A549 (cell line): ENCODE measurements at regions not wholly inside any gene's neighbourhood (a gene's known extent, or its start where the extent isn't known, plus 50 kb on each side); places are given as distances from the start of the nearest gene placed in this dataset.

Source experiments
- ATAC-seq, 2 experiments: fragments of 200-7000 bp in 1 of 2; fragments of >200 bp in 1 of 2; cut with Nextera tagmentation in 1 of 2; cut with Tn5 transposase in 1 of 2; 3 replicates each; pipeline versions ENCODE4 v1.8.0 to v1.9.1; 2018 to 2020; ENCODE audit warnings: mild to moderate bottlenecking in 1 of 2, moderate library complexity in 1 of 2
- CTCF ChIA-PET: fragments of 300-600 bp; sonication (Branson Sonifier 250); formaldehyde crosslinking; extraction: SDS; loops from one replicate; lab custom pipeline; 2021; ENCODE audit warnings: antibody characterized with exemption, inconsistent platforms; lab: Yijun Ruan, JAX
- POLR2A ChIA-PET: fragments of 350-600 bp; formaldehyde crosslinking; extraction: SDS; loops from one replicate; lab custom pipeline; 2021; ENCODE audit warnings: antibody characterized with exemption, inconsistent platforms; lab: Yijun Ruan, JAX
- DNase-seq, 2 experiments: peaks; one replicate each; pipeline versions ENCODE4 v3.0.0 to v3.0.0-alpha.2; 2011 to 2016; ENCODE audit warnings: low read depth in 1 of 2, low spot score in 1 of 2
- FAIRE-seq: peaks from 2 replicates; lab custom pipeline; 2011; peaks lifted over from hg19 to GRCh38; lab: Jason Lieb, UNC
- H3K27ac ChIP-seq, 2 experiments: fragments of >200 bp; sonication (Bioruptor Twin); formaldehyde crosslinking; 3 replicates each; pipeline ENCODE4 v1.5.1; 2016 to 2017
- H3K4me1 ChIP-seq: fragments of >200 bp; sonication (Bioruptor Twin); formaldehyde crosslinking; 3 replicates; pipeline ENCODE4 v1.6.1; 2016
- H3K4me2 ChIP-seq: fragments of >200 bp; sonication (Bioruptor Twin); formaldehyde crosslinking; 3 replicates; pipeline ENCODE4 v1.6.1; 2016
- H3K4me3 ChIP-seq: fragments of >200 bp; sonication (Bioruptor Twin); formaldehyde crosslinking; 3 replicates; pipeline ENCODE4 v1.5.1; 2016
- H3K9me3 ChIP-seq: fragments of >200 bp; sonication (Bioruptor Twin); formaldehyde crosslinking; 3 replicates; pipeline ENCODE4 v1.6.1; 2016
- BHLHE40 ChIP-seq: IDR thresholded peaks from 2 replicates; pipeline ENCODE4 v1.6.1; 2012; ENCODE audit warnings: low read depth, low read length, inconsistent platforms
- CBX8 ChIP-seq: fragments of 200-600 bp; sonication (generic); IDR thresholded peaks from 2 replicates; pipeline ENCODE4 v1.6.1; 2016
- EHF ChIP-seq: fragments of 250-450 bp; sonication (Bioruptor Pico); IDR thresholded peaks from 2 replicates; pipeline ENCODE4 v1.5.0; 2020; ENCODE audit warnings: mild to moderate bottlenecking
- EHMT2 ChIP-seq: fragments of 200-600 bp; sonication (generic); IDR thresholded peaks from 2 replicates; pipeline ENCODE4 v1.6.1; 2016; ENCODE audit warnings: antibody characterized with exemption, low read depth, mild to moderate bottlenecking, moderate library complexity
- HEYL ChIP-seq: fragments of 250-450 bp; sonication (Bioruptor Pico); IDR thresholded peaks from 2 replicates; pipeline ENCODE4 v1.8.0; 2021; ENCODE audit warnings: mild to moderate bottlenecking, moderate library complexity
- HOXA7 ChIP-seq: fragments of 250-450 bp; sonication (Bioruptor Pico); IDR thresholded peaks from 2 replicates; pipeline ENCODE4 v1.5.0; 2020; ENCODE audit warnings: mild to moderate bottlenecking, moderate library complexity
- HOXB13 ChIP-seq: fragments of 250-450 bp; sonication (Bioruptor Pico); IDR thresholded peaks from 2 replicates; pipeline ENCODE4 v1.5.0; 2020; ENCODE audit warnings: low read depth, mild to moderate bottlenecking, moderate library complexity
- KDM5A ChIP-seq: fragments of 200-600 bp; sonication (generic); IDR thresholded peaks from 2 replicates; pipeline ENCODE4 v1.6.1; 2016; ENCODE audit warnings: antibody characterized with exemption, mild to moderate bottlenecking
- NPAS2 ChIP-seq: fragments of 250-450 bp; sonication (Bioruptor Pico); IDR thresholded peaks from 2 replicates; pipeline ENCODE4 v1.8.0; 2022; ENCODE audit warnings: mild to moderate bottlenecking, moderate library complexity, borderline replicate concordance
- NR3C1 ChIP-seq: fragments of >200 bp; sonication (Bioruptor Twin); formaldehyde crosslinking; IDR thresholded peaks from 3 replicates; pipeline ENCODE4 v1.6.1; 2017
- POLR2A ChIP-seq: IDR thresholded peaks from 2 replicates; pipeline ENCODE4 v1.6.1; 2012; ENCODE audit warnings: mild to moderate bottlenecking, low read length
- RCOR1 ChIP-seq: fragments of 150-350 bp; IDR thresholded peaks from 2 replicates; pipeline ENCODE4 v1.6.1; 2014; ENCODE audit warnings: antibody characterized with exemption, low read length, low read depth
- SMC3 ChIP-seq: fragments of >200 bp; sonication (Bioruptor Twin); formaldehyde crosslinking; IDR thresholded peaks from 3 replicates; pipeline ENCODE4 v1.6.1; 2018; ENCODE audit warnings: inconsistent platforms
- ZC3H11A ChIP-seq: fragments of 450-650 bp; IDR thresholded peaks from 2 replicates; pipeline ENCODE4 v1.6.1; 2014; ENCODE audit warnings: antibody characterized with exemption, mild to moderate bottlenecking
- ZNF302 ChIP-seq: fragments of 250-450 bp; sonication (Bioruptor Pico); IDR thresholded peaks from 2 replicates; pipeline ENCODE4 v1.9.0; 2021; ENCODE audit warnings: inconsistent platforms, mild to moderate bottlenecking, moderate library complexity
- WGBS: methylation state at CpG from one replicate; pipeline ENCODE4 v1.1.6; 2017; ENCODE audit errors: missing lambda C conversion rate; 5-methylcytosine and 5-hydroxymethylcytosine counted together
- TF ChIP-seq, protein P1 (sequence below): fragments of 250-450 bp; sonication (Bioruptor Pico); IDR thresholded peaks from 2 replicates; pipeline ENCODE4 v1.5.0; 2020; ENCODE audit warnings: low read depth, mild to moderate bottlenecking, moderate library complexity
- TF ChIP-seq, protein P2 (sequence below): fragments of 250-450 bp; sonication (Bioruptor Pico); IDR thresholded peaks from 2 replicates; pipeline ENCODE4 v1.5.0; 2021; ENCODE audit warnings: mild to moderate bottlenecking, moderate library complexity, borderline replicate concordance
- TF ChIP-seq, protein P3 (sequence below): fragments of 450-650 bp; IDR thresholded peaks from 2 replicates; pipeline ENCODE4 v1.6.1; 2014; ENCODE audit warnings: antibody characterized with exemption
- TF ChIP-seq, protein P4 (sequence below): fragments of >200 bp; sonication (Bioruptor Twin); formaldehyde crosslinking; IDR thresholded peaks from 3 replicates; pipeline ENCODE4 v1.5.1; 2016

DNA sequence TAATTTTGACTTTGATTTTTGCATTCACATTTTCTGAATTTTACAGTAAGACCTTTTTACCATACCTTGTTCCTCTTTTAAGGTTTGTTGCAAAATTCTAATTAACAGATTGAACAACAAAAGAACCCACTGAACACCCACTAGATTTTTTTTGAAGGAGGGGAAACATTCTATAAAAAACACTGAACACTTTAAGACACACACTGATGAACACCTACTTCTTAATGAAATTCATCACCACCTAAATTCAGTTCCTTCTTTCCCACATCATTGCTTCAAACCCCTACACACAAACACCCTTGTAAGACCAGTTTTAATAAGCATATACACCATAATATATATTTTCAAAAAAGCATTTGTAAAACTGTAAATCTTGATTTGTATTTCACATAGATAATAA is 559.0 kb upstream of the MEF2C start:
- no peak overlapping the region for H3K27ac ChIP-seq
- H3K4me2 ChIP-seq = no peak overlapping the region
- FAIRE-seq (no peak), ATAC-seq (no peak), DNase-seq (no peak)
- H3K9me3 ChIP-seq = no peaks in the 10 kb centered on the region
- ChIA-PET CTCF (no interaction called here), POLR2A (no interaction called here)
- H3K4me3 ChIP-seq = no peak overlapping the region
- no peaks in the 10 kb centered on the region for H3K4me1 ChIP-seq
- TF ChIP-seq, protein P1, sequence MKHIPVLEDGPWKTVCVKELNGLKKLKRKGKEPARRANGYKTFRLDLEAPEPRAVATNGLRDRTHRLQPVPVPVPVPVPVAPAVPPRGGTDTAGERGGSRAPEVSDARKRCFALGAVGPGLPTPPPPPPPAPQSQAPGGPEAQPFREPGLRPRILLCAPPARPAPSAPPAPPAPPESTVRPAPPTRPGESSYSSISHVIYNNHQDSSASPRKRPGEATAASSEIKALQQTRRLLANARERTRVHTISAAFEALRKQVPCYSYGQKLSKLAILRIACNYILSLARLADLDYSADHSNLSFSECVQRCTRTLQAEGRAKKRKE (CRISPR knock-in tag) = no peak
- TF ChIP-seq, protein P2, sequence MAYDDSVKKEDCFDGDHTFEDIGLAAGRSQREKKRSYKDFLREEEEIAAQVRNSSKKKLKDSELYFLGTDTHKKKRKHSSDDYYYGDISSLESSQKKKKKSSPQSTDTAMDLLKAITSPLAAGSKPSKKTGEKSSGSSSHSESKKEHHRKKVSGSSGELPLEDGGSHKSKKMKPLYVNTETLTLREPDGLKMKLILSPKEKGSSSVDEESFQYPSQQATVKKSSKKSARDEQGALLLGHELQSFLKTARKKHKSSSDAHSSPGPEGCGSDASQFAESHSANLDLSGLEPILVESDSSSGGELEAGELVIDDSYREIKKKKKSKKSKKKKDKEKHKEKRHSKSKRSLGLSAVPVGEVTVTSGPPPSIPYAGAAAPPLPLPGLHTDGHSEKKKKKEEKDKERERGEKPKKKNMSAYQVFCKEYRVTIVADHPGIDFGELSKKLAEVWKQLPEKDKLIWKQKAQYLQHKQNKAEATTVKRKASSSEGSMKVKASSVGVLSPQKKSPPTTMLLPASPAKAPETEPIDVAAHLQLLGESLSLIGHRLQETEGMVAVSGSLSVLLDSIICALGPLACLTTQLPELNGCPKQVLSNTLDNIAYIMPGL (CRISPR knock-in tag) = no peak
- TF ChIP-seq RCOR1 = no peak
- TF ChIP-seq, protein P3, sequence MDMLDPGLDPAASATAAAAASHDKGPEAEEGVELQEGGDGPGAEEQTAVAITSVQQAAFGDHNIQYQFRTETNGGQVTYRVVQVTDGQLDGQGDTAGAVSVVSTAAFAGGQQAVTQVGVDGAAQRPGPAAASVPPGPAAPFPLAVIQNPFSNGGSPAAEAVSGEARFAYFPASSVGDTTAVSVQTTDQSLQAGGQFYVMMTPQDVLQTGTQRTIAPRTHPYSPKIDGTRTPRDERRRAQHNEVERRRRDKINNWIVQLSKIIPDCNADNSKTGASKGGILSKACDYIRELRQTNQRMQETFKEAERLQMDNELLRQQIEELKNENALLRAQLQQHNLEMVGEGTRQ = no peak
- TF ChIP-seq POLR2A = no peak
- no peak for TF ChIP-seq EHMT2
- no peak for TF ChIP-seq HEYL (CRISPR knock-in tag)
- no peak for TF ChIP-seq SMC3
- TF ChIP-seq, protein P4, sequence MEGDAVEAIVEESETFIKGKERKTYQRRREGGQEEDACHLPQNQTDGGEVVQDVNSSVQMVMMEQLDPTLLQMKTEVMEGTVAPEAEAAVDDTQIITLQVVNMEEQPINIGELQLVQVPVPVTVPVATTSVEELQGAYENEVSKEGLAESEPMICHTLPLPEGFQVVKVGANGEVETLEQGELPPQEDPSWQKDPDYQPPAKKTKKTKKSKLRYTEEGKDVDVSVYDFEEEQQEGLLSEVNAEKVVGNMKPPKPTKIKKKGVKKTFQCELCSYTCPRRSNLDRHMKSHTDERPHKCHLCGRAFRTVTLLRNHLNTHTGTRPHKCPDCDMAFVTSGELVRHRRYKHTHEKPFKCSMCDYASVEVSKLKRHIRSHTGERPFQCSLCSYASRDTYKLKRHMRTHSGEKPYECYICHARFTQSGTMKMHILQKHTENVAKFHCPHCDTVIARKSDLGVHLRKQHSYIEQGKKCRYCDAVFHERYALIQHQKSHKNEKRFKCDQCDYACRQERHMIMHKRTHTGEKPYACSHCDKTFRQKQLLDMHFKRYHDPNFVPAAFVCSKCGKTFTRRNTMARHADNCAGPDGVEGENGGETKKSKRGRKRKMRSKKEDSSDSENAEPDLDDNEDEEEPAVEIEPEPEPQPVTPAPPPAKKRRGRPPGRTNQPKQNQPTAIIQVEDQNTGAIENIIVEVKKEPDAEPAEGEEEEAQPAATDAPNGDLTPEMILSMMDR = no peak

DNA sequence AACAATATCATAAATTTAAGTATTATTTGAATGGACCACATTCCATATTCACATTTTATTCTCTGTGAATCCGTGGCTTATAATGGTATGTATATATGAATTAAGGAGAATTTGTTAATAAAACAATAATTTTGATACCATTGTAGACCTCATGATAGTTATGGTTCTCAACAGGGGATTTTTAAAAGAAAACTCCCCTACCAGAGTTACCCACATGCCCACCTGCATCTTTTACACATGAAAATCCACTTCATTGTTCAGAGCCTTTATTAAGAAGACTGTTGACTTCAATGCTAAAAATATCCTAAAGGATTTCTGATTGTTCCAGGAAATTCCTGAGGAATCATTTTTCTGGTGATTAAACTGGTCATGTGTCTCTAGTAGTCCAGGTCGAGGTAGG is 557.7 kb upstream of the MEF2C start:
- 0% methylated on average over 2 of the region's 2 CpGs for WGBS
- Histone ChIP-seq H3K4me2 (no peak overlapping the region), H3K4me3 (no peak overlapping the region), H3K27ac (no peak overlapping the region), H3K9me3 (no peaks in the 10 kb centered on the region), H3K4me1 (no peaks in the 10 kb centered on the region)
- CTCF ChIA-PET = no interaction called here
- ATAC-seq = no peak
- TF ChIP-seq, protein P1 (CRISPR knock-in tag) = no peak
- TF ChIP-seq POLR2A (no peak), EHF (CRISPR knock-in tag) (no peak), ZNF302 (CRISPR knock-in tag) (no peak), HOXB13 (no peak), EHMT2 (no peak), NR3C1 (no peak), BHLHE40 (no peak), HOXA7 (no peak), RCOR1 (no peak), CBX8 (no peak), ZC3H11A (no peak), NPAS2 (CRISPR knock-in tag) (no peak), KDM5A (no peak)
- TF ChIP-seq, protein P4 = no peak
- POLR2A ChIA-PET = no interaction called here
- no peak for FAIRE-seq
- DNase-seq = no peak
